H1 (cell line): ENCODE measurements at regions not wholly inside any gene's neighbourhood (a gene's known extent, or its start where the extent isn't known, plus 50 kb on each side); places are given as distances from the start of the nearest gene placed in this dataset.

Experiments
- CTCF ChIA-PET: fragments of 300-600 bp; sonication (Branson Sonifier 250); formaldehyde crosslinking; loops from one replicate; lab custom pipeline; 2021; ENCODE audit not compliant: partially characterized antibody; lab: Charles Lee
- POLR2A ChIA-PET: fragments of 300-600 bp; sonication (Branson Sonifier 250); formaldehyde crosslinking; loops from one replicate; lab custom pipeline; 2021; ENCODE audit warnings: inconsistent platforms; ENCODE audit not compliant: partially characterized antibody; lab: Charles Lee
- DNase-seq, 2 experiments: peaks; one replicate each; pipeline versions ENCODE4 v3.0.0 to v3.0.0-alpha.2; 2010 to 2022; ENCODE audit warnings: low spot score in 2 of 2, low read depth in 1 of 2, mixed read lengths in 1 of 2
- FAIRE-seq: peaks from 2 replicates; lab custom pipeline; 2011; peaks lifted over from hg19 to GRCh38; lab: Jason Lieb, UNC
- H2AFZ ChIP-seq: 2 replicates; pipeline ENCODE4 v1.8.1; 2012; ENCODE audit warnings: low read length, inconsistent platforms
- H2AK5ac ChIP-seq: 2 replicates; pipeline ENCODE4 v1.6.1; 2013; ENCODE audit warnings: low read depth, low read length
- H2BK120ac ChIP-seq: replicated peaks from 2 replicates; pipeline ENCODE3; 2013; ENCODE audit warnings: low read depth, low read length, inconsistent platforms
- H2BK12ac ChIP-seq: 2 replicates; pipeline ENCODE4 v1.6.1; 2013; ENCODE audit warnings: low read depth, low read length
- H2BK15ac ChIP-seq: 2 replicates; pipeline ENCODE4 v1.6.1; 2013; ENCODE audit warnings: low read length
- H2BK20ac ChIP-seq: 2 replicates; pipeline ENCODE4 v1.6.1; 2013; ENCODE audit warnings: low read length
- H2BK5ac ChIP-seq: 2 replicates; pipeline ENCODE4 v1.6.1; 2013; ENCODE audit warnings: low read depth, low read length
- H3K14ac ChIP-seq: 2 replicates; pipeline ENCODE4 v1.6.1; 2013; ENCODE audit warnings: inconsistent platforms; ENCODE audit not compliant: insufficient read length
- H3K18ac ChIP-seq: 2 replicates; pipeline ENCODE4 v1.6.1; 2013; ENCODE audit warnings: low read length; ENCODE audit errors: extremely low read depth
- H3K23ac ChIP-seq: 2 replicates; pipeline ENCODE4 v1.6.1; 2013; ENCODE audit warnings: inconsistent platforms; ENCODE audit not compliant: insufficient read length
- H3K23me2 ChIP-seq: 2 replicates; pipeline ENCODE4 v1.6.1; 2013; ENCODE audit warnings: low read depth, low read length
- H3K27ac ChIP-seq: 2 replicates; pipeline ENCODE4 v1.6.1; 2011; ENCODE audit warnings: low read depth, low read length, inconsistent platforms
- H3K27me3 ChIP-seq, 4 experiments: replicated peaks in 1 of 4; 1 replicate in 1 of 4; 2 replicates in 3 of 4; pipeline versions ENCODE4 v1.6.1 to v1.8.1; 2011 to 2013; ENCODE audit warnings: low read length in 3 of 4, mild to moderate bottlenecking in 3 of 4, inconsistent platforms in 2 of 4, mixed read lengths in 2 of 4, moderate library complexity in 1 of 4; ENCODE audit not compliant: control insufficient read depth in 3 of 4, insufficient read depth in 3 of 4; ENCODE audit errors: extremely low read depth in 1 of 4
- H3K36me3 ChIP-seq, 4 experiments: 2 replicates each; pipeline versions ENCODE4 v1.6.1 to v1.8.1; 2011 to 2013; ENCODE audit warnings: mild to moderate bottlenecking in 4 of 4, low read length in 3 of 4, moderate library complexity in 2 of 4, control low read depth in 1 of 4, inconsistent platforms in 1 of 4; ENCODE audit not compliant: insufficient read depth in 4 of 4, control insufficient read depth in 2 of 4
- H3K4ac ChIP-seq: replicated peaks from 2 replicates; pipeline ENCODE3; 2013; ENCODE audit warnings: low read length, low read depth, mixed read lengths, inconsistent platforms; ENCODE audit not compliant: insufficient read length
- H3K4me1 ChIP-seq, 4 experiments: replicated peaks in 1 of 4; 1 replicate in 1 of 4; 2 replicates in 3 of 4; pipeline versions ENCODE4 v1.6.1 to v1.8.1; 2011 to 2013; ENCODE audit warnings: low read length in 3 of 4, inconsistent platforms in 2 of 4, mixed read lengths in 1 of 4; ENCODE audit not compliant: insufficient read depth in 4 of 4, control insufficient read depth in 3 of 4
- H3K4me2 ChIP-seq, 2 experiments: 2 replicates each; pipeline versions ENCODE4 v1.6.1 to v1.8.1; 2011 to 2013; ENCODE audit warnings: low read depth in 2 of 2, low read length in 2 of 2, control low read depth in 1 of 2, inconsistent platforms in 1 of 2, mild to moderate bottlenecking in 1 of 2; ENCODE audit not compliant: insufficient read depth in 1 of 2
- H3K4me3 ChIP-seq, 4 experiments: fragments of 200-600, 300-600 bp in 1 of 4; sonication (generic), shearing (Covaris generic), sonication (Bioruptor Twin) in 1 of 4; 2 replicates each; pipeline versions ENCODE4 v1.5.1 to v1.8.1; 2011 to 2016; ENCODE audit warnings: low read length in 4 of 4, low read depth in 3 of 4, control low read depth in 2 of 4, inconsistent platforms in 2 of 4, mild to moderate bottlenecking in 2 of 4, mixed read lengths in 1 of 4, moderate library complexity in 1 of 4; ENCODE audit not compliant: insufficient read depth in 2 of 4; ENCODE audit errors: extremely low read depth in 1 of 4
- H3K56ac ChIP-seq: replicated peaks from 2 replicates; pipeline ENCODE3; 2013; ENCODE audit warnings: low read depth, mild to moderate bottlenecking, mixed read lengths, low read length, inconsistent platforms; ENCODE audit not compliant: insufficient read length
- H3K79me1 ChIP-seq: 2 replicates; pipeline ENCODE4 v1.6.1; 2013; ENCODE audit warnings: low read depth, low read length, control low read depth
- H3K79me2 ChIP-seq, 2 experiments: 2 replicates each; pipeline versions ENCODE4 v1.6.1 to v1.8.1; 2012 to 2013; ENCODE audit warnings: low read length in 2 of 2, mild to moderate bottlenecking in 2 of 2, inconsistent platforms in 1 of 2; ENCODE audit not compliant: insufficient read depth in 2 of 2, control insufficient read depth in 1 of 2
- H3K9ac ChIP-seq, 4 experiments: replicated peaks in 1 of 4; 1 replicate in 1 of 4; 2 replicates in 3 of 4; pipeline versions ENCODE4 v1.6.1 to v1.8.1; 2011 to 2013; ENCODE audit warnings: low read depth in 3 of 4, low read length in 3 of 4, control low read depth in 2 of 4, mild to moderate bottlenecking in 2 of 4, moderate library complexity in 2 of 4, inconsistent platforms in 1 of 4; ENCODE audit errors: extremely low read depth in 1 of 4
- H3K9me3 ChIP-seq, 2 experiments: 2 replicates each; pipeline versions ENCODE4 v1.6.1 to v1.8.1; 2012 to 2013; ENCODE audit warnings: mild to moderate bottlenecking in 2 of 2, moderate library complexity in 2 of 2, control low read depth in 1 of 2, inconsistent platforms in 1 of 2, low read depth in 1 of 2, low read length in 1 of 2, mixed read lengths in 1 of 2; ENCODE audit not compliant: insufficient read depth in 2 of 2
- H4K20me1 ChIP-seq, 2 experiments: replicated peaks in 1 of 2; 2 replicates each; pipeline versions ENCODE3 to v1.8.1; 2011 to 2013; ENCODE audit warnings: inconsistent platforms in 2 of 2, low read length in 2 of 2, mild to moderate bottlenecking in 1 of 2; ENCODE audit not compliant: insufficient read depth in 2 of 2, control insufficient read depth in 1 of 2
- H4K5ac ChIP-seq: 2 replicates; pipeline ENCODE4 v1.6.1; 2013; ENCODE audit warnings: low read length, low read depth, mixed read lengths, inconsistent platforms; ENCODE audit not compliant: insufficient read length
- H4K8ac ChIP-seq: 2 replicates; pipeline ENCODE4 v1.8.0; 2013; ENCODE audit warnings: mild to moderate bottlenecking, moderate library complexity, low read length, inconsistent platforms; ENCODE audit not compliant: insufficient read depth; ENCODE audit errors: extremely low read depth
- H4K91ac ChIP-seq: replicated peaks from 2 replicates; pipeline ENCODE3; 2013; ENCODE audit warnings: low read length, mixed read lengths, inconsistent platforms; ENCODE audit not compliant: insufficient read length
- CBX5 ChIP-seq: fragments of 300-800, 300-1000 bp; sonication (generic); IDR thresholded peaks from 2 replicates; pipeline ENCODE4 v1.7.1; 2016; ENCODE audit warnings: antibody characterized with exemption, low read length, low read depth
- KDM4A ChIP-seq: IDR thresholded peaks from one replicate; pipeline ENCODE4 v1.7.1; 2012; ENCODE audit warnings: low read depth, mild to moderate bottlenecking, moderate library complexity, low read length, inconsistent platforms; ENCODE audit not compliant: severe bottlenecking
- WGBS, 2 experiments: shearing (Covaris generic) in 1 of 2; methylation state at CpG; one replicate each; pipeline versions ENCODE4 v1.1.6 to v1.1.7; 2013 to 2015; ENCODE audit warnings: low lambda C conversion rate in 2 of 2, mixed read lengths in 2 of 2, inconsistent platforms in 1 of 2, low coverage in 1 of 2, missing lambda C conversion rate in 1 of 2; ENCODE audit not compliant: insufficient replicate concordance in 2 of 2, insufficient coverage in 1 of 2, insufficient read length in 1 of 2; ENCODE audit errors: extremely low coverage in 1 of 2, missing lambda C conversion rate in 1 of 2; 5-methylcytosine and 5-hydroxymethylcytosine counted together

DNA sequence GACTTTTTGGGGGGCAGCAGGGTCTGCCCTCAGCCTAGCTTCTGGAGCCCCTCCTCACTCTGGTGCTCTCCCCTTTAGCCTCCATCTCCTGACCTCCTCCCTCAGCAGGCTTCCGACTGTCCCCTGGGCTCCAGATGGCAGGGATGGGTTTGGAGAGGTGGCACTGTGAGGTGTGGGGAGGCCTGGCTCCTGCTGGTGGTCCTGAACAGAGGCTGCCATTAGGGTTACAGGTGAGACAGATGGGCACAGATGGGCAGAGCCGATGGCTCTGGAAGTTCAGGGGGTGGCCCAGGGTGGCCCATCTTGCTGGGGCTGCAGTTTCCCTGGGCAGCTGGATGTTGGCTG, 68.5 kb upstream of the BEGAIN start:
- no peak overlapping the region for H3K4me2 ChIP-seq
- FAIRE-seq (no peak), DNase-seq (no peak)
- H3K23ac ChIP-seq: no peak overlapping the region
- no peaks in the 10 kb centered on the region for H3K79me2 ChIP-seq
- no peaks in the 10 kb centered on the region for H3K9me3 ChIP-seq
- H3K56ac ChIP-seq: no peak overlapping the region
- peaks cover 0 to 8% (median 1%) of the 10 kb centered on the region in 4 experiments; a peak in 2 of 7 replicates for H3K27me3 ChIP-seq
- no peaks in the 10 kb centered on the region for H3K23me2 ChIP-seq
- no peak overlapping the region for H2BK120ac ChIP-seq
- no peak overlapping the region for H3K18ac ChIP-seq
- no peak overlapping the region for H2BK15ac ChIP-seq
- no peak overlapping the region for H3K4me3 ChIP-seq
- ChIA-PET POLR2A (no interaction called here), CTCF (interaction anchor here (0.6 to 9.5 kb wide), 23 partner anchors 8 to 275 kb away, joined by 3 to 109 read pairs (median 5); no protein-coding TSS in a partner anchor)
- H3K14ac ChIP-seq: no peak overlapping the region
- no peak overlapping the region for H3K9ac ChIP-seq
- TF ChIP-seq KDM4A (peak; percentile 1), CBX5 (no peak)
- no peak overlapping the region for H2BK12ac ChIP-seq
- no peaks in the 10 kb centered on the region for H4K20me1 ChIP-seq
- no peak overlapping the region for H3K27ac ChIP-seq
- no peak overlapping the region for H2BK20ac ChIP-seq
- no peaks in the 10 kb centered on the region for H3K79me1 ChIP-seq
- WGBS, 2 experiments: 94% methylated on average over 2 of the region's 2 CpGs; no CpG with 5 or more reads in 1 of the 2 experiments
- no peak overlapping the region for H2AK5ac ChIP-seq
- no peak overlapping the region for H3K4ac ChIP-seq
- no peak overlapping the region for H4K91ac ChIP-seq
- H3K36me3 ChIP-seq: no peaks in the 10 kb centered on the region
- H2AFZ ChIP-seq: no peak overlapping the region
- no peak overlapping the region for H4K5ac ChIP-seq
- H2BK5ac ChIP-seq: no peak overlapping the region
- peaks cover 0 to 17% (median 7%) of the 10 kb centered on the region in 4 experiments; a peak in 5 of 7 replicates for H3K4me1 ChIP-seq
- no peak overlapping the region for H4K8ac ChIP-seq
